ENCODE measurements at regions not wholly inside any gene's neighbourhood (a gene's known extent, or its start where the extent isn't known, plus 50 kb on each side); places are given as distances from the start of the nearest gene placed in this dataset.

- Histone ChIP-seq H3K4me1 (ENCODE audit: low read depth) (no peaks in the 10 kb centered on the region), H3K4me3 (no peak overlapping the region), H3K9me3 (no peaks in the 10 kb centered on the region), H3K36me3 (ENCODE audit: low read depth) (no peaks in the 10 kb centered on the region)
- no peak for DNase-seq
- intact Hi-C loops (cut with DNase I, micrococcal nuclease), result no loop called here
- TF ChIP-seq, protein P1, sequence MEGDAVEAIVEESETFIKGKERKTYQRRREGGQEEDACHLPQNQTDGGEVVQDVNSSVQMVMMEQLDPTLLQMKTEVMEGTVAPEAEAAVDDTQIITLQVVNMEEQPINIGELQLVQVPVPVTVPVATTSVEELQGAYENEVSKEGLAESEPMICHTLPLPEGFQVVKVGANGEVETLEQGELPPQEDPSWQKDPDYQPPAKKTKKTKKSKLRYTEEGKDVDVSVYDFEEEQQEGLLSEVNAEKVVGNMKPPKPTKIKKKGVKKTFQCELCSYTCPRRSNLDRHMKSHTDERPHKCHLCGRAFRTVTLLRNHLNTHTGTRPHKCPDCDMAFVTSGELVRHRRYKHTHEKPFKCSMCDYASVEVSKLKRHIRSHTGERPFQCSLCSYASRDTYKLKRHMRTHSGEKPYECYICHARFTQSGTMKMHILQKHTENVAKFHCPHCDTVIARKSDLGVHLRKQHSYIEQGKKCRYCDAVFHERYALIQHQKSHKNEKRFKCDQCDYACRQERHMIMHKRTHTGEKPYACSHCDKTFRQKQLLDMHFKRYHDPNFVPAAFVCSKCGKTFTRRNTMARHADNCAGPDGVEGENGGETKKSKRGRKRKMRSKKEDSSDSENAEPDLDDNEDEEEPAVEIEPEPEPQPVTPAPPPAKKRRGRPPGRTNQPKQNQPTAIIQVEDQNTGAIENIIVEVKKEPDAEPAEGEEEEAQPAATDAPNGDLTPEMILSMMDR (IDR thresholded peaks at IDR 0.05), result no peak
- ATAC-seq, result no peak
Measured at GRCh38 chr7:25424113-25424512, 195.8 kb upstream of the NPVF start.

- intact Hi-C loops (cut with DNase I, micrococcal nuclease), result no loop called here
- no peak for ATAC-seq
- no peaks in the 10 kb centered on the region for H3K9me3 ChIP-seq
Measured at GRCh38 chr7:25424855-25425254, 196.6 kb upstream of the NPVF start.

GRCh38 chr7:25427721-25428120, 199.4 kb upstream of the NPVF start:
- TF ChIP-seq, protein P1 (IDR thresholded peaks at IDR 0.05), result no peak
- intact Hi-C loops (cut with DNase I, micrococcal nuclease), result no loop called here
- H3K4me3 ChIP-seq, result no peak overlapping the region
- H3K4me1 ChIP-seq (ENCODE audit: low read depth), result no peaks in the 10 kb centered on the region
- ATAC-seq, result no peak
- DNase-seq, result no peak
- H3K9me3 ChIP-seq, result no peaks in the 10 kb centered on the region
- no peaks in the 10 kb centered on the region for H3K36me3 ChIP-seq (ENCODE audit: low read depth)

More at GRCh38 chr7:25424855-25425254, 196.6 kb upstream of the NPVF start:
- Histone ChIP-seq H3K36me3 (ENCODE audit: low read depth) (no peaks in the 10 kb centered on the region), H3K4me3 (no peak overlapping the region), H3K4me1 (ENCODE audit: low read depth) (no peaks in the 10 kb centered on the region)
- no peak for DNase-seq
- TF ChIP-seq, protein P1 (IDR thresholded peaks at IDR 0.05), result no peak

GRCh38 chr7:25429731-25430130, 201.4 kb upstream of the NPVF start:
- peak; percentile 83 for ATAC-seq
- Histone ChIP-seq H3K4me1 (ENCODE audit: low read depth) (no peaks in the 10 kb centered on the region), H3K36me3 (ENCODE audit: low read depth) (no peaks in the 10 kb centered on the region), H3K4me3 (no peak overlapping the region), H3K9me3 (no peaks in the 10 kb centered on the region)
- peak in 1 of 3 donors; percentile 15 for DNase-seq
- intact Hi-C loops (cut with DNase I, micrococcal nuclease), result no loop called here
- TF ChIP-seq, protein P1 (IDR thresholded peaks at IDR 0.05), result no peak

DNA sequence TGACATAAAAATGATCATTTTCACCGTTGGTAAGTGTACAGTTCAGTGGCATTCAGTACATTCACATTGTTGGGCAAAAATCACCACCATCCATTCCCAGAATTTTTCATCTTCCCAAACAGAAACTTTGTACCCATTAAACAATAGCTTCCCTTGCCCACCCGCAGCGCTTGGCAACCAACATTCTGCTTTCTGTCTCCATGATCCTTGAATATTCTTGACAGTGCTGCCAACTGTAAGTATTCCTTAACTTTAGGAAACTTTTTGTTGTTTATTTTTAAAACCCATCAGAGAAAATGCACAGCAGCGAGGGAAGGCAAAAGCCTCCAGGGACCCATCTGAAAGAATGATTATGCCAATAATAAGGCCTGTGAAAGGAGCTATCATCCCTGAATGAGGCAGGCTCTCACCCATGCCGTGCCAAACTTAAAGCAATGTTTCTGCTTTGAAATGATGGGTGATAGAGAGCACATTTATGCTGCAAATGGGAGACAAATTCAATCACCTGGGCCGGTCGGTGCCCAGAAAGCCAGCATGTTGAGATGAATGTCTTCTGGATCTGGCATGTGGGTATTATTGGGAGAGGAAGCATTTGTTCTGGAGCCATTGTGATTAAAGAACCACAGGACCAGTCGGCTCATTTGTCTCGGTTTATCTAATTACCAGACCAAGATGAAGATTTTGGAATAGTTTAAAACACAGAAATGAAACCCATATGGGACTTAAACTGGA, 202.1 kb upstream of the NPVF start:
- TF ChIP-seq, protein P1 (IDR thresholded peaks at IDR 0.05), result no peak
- ATAC-seq, result no peak
- intact Hi-C loops (cut with DNase I, micrococcal nuclease), result no loop called here
- Histone ChIP-seq H3K4me1 (ENCODE audit: low read depth) (no peaks in the 10 kb centered on the region), H3K4me3 (no peak overlapping the region), H3K36me3 (ENCODE audit: low read depth) (no peaks in the 10 kb centered on the region), H3K9me3 (no peaks in the 10 kb centered on the region)
- DNase-seq, result no peak
